Lower leg skin (tissue), 4 donors: ENCODE measurements at regions not wholly inside any gene's neighbourhood (a gene's known extent, or its start where the extent isn't known, plus 50 kb on each side); places are given as distances from the start of the nearest gene placed in this dataset.

Source experiments
- DNase-seq, 2 donors: peaks; one replicate each; pipeline ENCODE4 v3.0.0-alpha.2; 2019; ENCODE audit warnings: low spot score in 2 of 2
- H3K4me3 ChIP-seq: fragments of 200-600 bp; sonication (generic); 2 replicates; pipeline ENCODE4 v1.5.1; 2017; ENCODE audit warnings: mild to moderate bottlenecking, low read depth; ENCODE audit not compliant: poor library complexity, severe bottlenecking
- POLR2A ChIP-seq, 2 donors: fragments of 450-650 bp; IDR thresholded peaks; one replicate each; pipeline ENCODE4 v1.6.1; 2016 to 2017; ENCODE audit warnings: antibody characterized with exemption in 2 of 2, mild to moderate bottlenecking in 1 of 2, moderate library complexity in 1 of 2
- WGBS, 2 donors: methylation state at CpG; one replicate each; pipeline ENCODE4 v1.1.5; 2018; 5-methylcytosine and 5-hydroxymethylcytosine counted together
- intact Hi-C: fragments of 100-400 bp; cut with DNase I; formaldehyde crosslinking; loops from one replicate; pipeline ENCODE4 v1.15.0; 2023; ENCODE audit warnings: low total_unique reads
- TF ChIP-seq, protein P1 (sequence below), 3 donors: fragments of 450-650 bp; IDR thresholded peaks; one replicate each; pipeline ENCODE4 v1.5.1; 2016; ENCODE audit warnings: antibody characterized with exemption in 3 of 3, mild to moderate bottlenecking in 3 of 3, moderate library complexity in 2 of 3

DNA sequence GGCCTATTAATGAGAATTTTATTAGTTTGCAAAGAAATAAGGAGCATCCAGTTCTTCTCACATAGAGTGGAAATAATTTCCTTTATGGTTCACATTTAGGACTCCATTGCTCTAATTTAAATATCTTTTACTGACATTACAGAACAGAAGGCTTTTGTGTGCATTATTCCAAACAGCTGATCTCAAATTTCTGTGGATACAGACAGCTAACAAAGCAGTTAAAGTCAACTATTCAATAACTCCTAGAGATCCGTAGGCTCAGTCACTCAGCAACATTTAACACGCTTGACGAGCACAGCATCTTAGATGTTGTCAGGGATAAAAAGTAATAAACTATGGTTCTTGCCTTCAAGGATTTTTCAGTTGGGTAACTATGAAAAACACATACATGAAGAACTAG, 305.8 kb upstream of the SYNCRIP start:
- WGBS, 2 donors = 85 to 89% methylated on average over 3 of the region's 3 CpGs
- DNase-seq = no peak
- H3K4me3 ChIP-seq = no peak overlapping the region
- TF ChIP-seq POLR2A (IDR thresholded peaks at IDR 0.05) = no peak
- TF ChIP-seq, protein P1, sequence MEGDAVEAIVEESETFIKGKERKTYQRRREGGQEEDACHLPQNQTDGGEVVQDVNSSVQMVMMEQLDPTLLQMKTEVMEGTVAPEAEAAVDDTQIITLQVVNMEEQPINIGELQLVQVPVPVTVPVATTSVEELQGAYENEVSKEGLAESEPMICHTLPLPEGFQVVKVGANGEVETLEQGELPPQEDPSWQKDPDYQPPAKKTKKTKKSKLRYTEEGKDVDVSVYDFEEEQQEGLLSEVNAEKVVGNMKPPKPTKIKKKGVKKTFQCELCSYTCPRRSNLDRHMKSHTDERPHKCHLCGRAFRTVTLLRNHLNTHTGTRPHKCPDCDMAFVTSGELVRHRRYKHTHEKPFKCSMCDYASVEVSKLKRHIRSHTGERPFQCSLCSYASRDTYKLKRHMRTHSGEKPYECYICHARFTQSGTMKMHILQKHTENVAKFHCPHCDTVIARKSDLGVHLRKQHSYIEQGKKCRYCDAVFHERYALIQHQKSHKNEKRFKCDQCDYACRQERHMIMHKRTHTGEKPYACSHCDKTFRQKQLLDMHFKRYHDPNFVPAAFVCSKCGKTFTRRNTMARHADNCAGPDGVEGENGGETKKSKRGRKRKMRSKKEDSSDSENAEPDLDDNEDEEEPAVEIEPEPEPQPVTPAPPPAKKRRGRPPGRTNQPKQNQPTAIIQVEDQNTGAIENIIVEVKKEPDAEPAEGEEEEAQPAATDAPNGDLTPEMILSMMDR (IDR thresholded peaks at IDR 0.05) = no peak
- intact Hi-C loops = no loop called here

DNA sequence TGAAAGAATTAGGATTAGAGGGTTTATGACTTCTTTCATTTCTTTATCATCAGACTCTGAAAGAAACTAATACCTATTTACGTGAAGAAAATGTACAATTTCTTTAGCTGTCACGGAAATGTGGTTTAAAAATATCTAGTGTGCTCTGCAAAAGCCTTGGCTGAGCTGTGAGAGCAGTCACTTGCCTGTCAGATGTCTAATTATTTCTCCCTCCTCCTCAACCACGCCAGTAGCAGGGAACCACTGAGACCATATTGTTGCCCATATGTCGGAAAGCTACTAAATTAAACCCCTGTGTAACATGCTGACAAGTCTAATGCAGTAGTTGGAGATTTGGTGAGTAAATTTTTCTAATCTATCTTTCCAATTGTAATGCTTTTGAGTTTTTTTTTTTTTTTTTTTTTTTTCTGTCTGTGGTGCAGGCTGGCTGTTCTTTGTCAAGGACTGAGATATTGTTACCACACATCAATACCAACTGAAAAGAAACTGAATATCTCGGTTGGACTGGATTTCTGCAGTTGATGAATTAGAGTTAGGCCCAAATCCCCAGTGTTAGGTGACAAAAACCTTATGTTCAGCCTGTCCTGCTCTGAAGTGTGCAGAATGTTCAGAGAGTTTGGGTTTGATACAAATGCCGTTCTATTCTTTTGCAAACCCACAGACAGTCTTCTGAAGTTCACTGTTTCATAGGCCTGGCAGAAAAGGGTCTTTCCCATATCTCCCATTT, 302.9 kb upstream of the SYNCRIP start:
- no peak overlapping the region for H3K4me3 ChIP-seq
- 59 to 64% methylated on average over 6 of the region's 6 CpGs for WGBS, 2 donors
- DNase-seq = no peak
- TF ChIP-seq, protein P1 (IDR thresholded peaks at IDR 0.05) = no peak
- no peak for TF ChIP-seq POLR2A (IDR thresholded peaks at IDR 0.05)
- intact Hi-C loops = no loop called here

DNA sequence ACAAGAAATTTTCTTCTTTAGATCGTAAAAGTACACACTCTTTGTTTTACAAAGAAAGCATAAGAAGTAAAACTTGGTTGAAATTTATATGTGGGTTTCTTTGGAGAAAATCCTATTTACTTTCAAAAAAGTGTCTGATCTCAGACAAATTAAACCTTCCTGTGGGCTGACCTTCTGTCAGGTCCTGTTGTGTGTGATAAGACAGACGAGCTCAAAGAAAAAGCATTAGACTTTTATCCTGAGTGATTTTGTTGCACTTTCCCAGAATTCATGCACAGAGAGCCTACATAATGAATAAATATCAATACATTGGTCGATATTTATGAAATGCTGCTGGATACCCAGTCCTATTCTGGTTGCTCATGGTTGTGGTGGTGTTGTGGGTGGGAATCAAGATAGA, 302.1 kb upstream of the SYNCRIP start:
- H3K4me3 ChIP-seq = no peak overlapping the region
- intact Hi-C loops = no loop called here
- TF ChIP-seq POLR2A (IDR thresholded peaks at IDR 0.05) = no peak
- TF ChIP-seq, protein P1 (IDR thresholded peaks at IDR 0.05) = no peak
- WGBS, 2 donors = 84 to 91% methylated on average over 3 of the region's 3 CpGs
- DNase-seq = no peak

DNA sequence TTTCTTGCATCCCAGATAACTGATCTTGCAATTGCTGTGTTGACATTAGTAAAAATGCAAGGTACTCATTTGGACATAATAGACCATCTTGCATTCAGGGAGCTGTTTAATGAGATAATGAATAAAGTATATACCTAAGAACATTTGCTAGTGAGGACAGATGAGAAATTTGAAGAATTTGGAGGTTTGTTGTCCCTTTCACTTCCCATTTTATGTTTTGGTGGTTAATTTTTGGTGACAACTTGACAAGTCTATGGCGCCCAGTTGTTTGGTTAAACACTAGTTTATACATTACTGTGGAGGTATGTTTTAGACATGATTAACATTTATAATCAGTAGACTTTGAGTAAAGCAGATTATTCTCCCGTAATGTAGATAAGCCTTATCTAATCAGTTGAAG, 300.2 kb upstream of the SYNCRIP start:
- intact Hi-C loops = no loop called here
- no peak for TF ChIP-seq POLR2A (IDR thresholded peaks at IDR 0.05)
- TF ChIP-seq, protein P1 (IDR thresholded peaks at IDR 0.05) = no peak

DNA sequence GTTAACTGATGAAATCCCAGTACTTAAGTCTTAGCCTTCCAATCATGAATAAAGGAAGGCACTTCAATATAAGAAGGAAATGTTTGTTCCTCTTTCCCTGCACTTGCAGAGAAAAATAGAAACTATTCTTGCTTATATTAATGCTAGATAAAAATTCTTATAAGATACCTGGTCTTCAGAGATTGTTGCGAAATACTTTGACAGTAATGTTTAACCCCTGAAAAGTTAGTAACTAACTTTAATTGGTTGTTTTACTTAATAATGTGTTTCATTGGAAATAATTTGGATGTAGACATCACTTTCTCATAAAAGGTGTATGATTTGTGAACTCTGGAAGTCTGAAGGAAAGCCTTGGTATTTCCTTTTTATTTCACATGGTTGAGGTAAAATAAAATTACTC, 294.2 kb upstream of the SYNCRIP start:
- 94 to 95% methylated on average over 1 of the region's 1 CpG for WGBS, 2 donors

More for the DNA sequence above, 300.2 kb upstream of the SYNCRIP start:
- no peak overlapping the region for H3K4me3 ChIP-seq
- 91% methylated on average over 2 of the region's 2 CpGs for WGBS, 2 donors
- DNase-seq = no peak

More for the DNA sequence above, 294.2 kb upstream of the SYNCRIP start:
- DNase-seq = no peak
- H3K4me3 ChIP-seq = no peak overlapping the region
- intact Hi-C loops = no loop called here
- TF ChIP-seq POLR2A (IDR thresholded peaks at IDR 0.05) = no peak
- TF ChIP-seq, protein P1 (IDR thresholded peaks at IDR 0.05) = no peak
